ENCODE measurements at regions not wholly inside any gene's neighbourhood (a gene's known extent, or its start where the extent isn't known, plus 50 kb on each side); places are given as distances from the start of the nearest gene placed in this dataset.

- no peaks in the 10 kb centered on the region for H3K27me3 ChIP-seq (replicated peaks; ENCODE audit: insufficient read depth)
- H3K4me1 ChIP-seq (replicated peaks), result no peaks in the 10 kb centered on the region
- H3K9me3 ChIP-seq, result no peaks in the 10 kb centered on the region
- intact Hi-C loops (cut with DNase I), result no loop called here
- H3K27ac ChIP-seq, result no peak overlapping the region
- WGBS, result 96% methylated on average over 11 of the region's 12 CpGs
- H3K36me3 ChIP-seq, result no peaks in the 10 kb centered on the region
- TF ChIP-seq CTCF (IDR thresholded peaks at IDR 0.05) (no peak), POLR2AphosphoS5 (IDR thresholded peaks at IDR 0.05) (no peak), POLR2A (IDR thresholded peaks at IDR 0.05) (no peak)
- no peak overlapping the region for H3K4me3 ChIP-seq
- DNase-seq (ENCODE audit: low spot score), result no peak
These were observed 1022.5 kb upstream of the ADGRL2 start for GRCh38 chr1:80778094-80778840.

- Histone ChIP-seq H3K4me1 (replicated peaks) (no peaks in the 10 kb centered on the region), H3K27ac (no peak overlapping the region), H3K36me3 (no peaks in the 10 kb centered on the region), H3K4me3 (no peak overlapping the region), H3K27me3 (replicated peaks; ENCODE audit: insufficient read depth) (no peaks in the 10 kb centered on the region), H3K9me3 (no peaks in the 10 kb centered on the region)
- no peak for DNase-seq (ENCODE audit: low spot score)
- TF ChIP-seq POLR2AphosphoS5 (IDR thresholded peaks at IDR 0.05) (no peak), POLR2A (IDR thresholded peaks at IDR 0.05) (no peak), CTCF (IDR thresholded peaks at IDR 0.05) (no peak)
- intact Hi-C loops (cut with DNase I), result no loop called here
- WGBS, result 30% methylated on average over 2 of the region's 2 CpGs
These were observed 1024.5 kb upstream of the ADGRL2 start for GRCh38 chr1:80776266-80776665.

GRCh38 chr1:80769208-80769750 lies 1031.5 kb upstream of the ADGRL2 start:
- no peak overlapping the region for H3K4me3 ChIP-seq
- H3K27me3 ChIP-seq (replicated peaks; ENCODE audit: insufficient read depth), result no peaks in the 10 kb centered on the region
- intact Hi-C loops (cut with DNase I), result no loop called here
- no peak for TF ChIP-seq POLR2A (IDR thresholded peaks at IDR 0.05)
- no peak overlapping the region for H3K27ac ChIP-seq
- no peaks in the 10 kb centered on the region for H3K36me3 ChIP-seq
- DNase-seq (ENCODE audit: low spot score), result no peak
- no peaks in the 10 kb centered on the region for H3K4me1 ChIP-seq (replicated peaks)
- H3K9me3 ChIP-seq, result no peaks in the 10 kb centered on the region
- 78% methylated on average over 3 of the region's 3 CpGs for WGBS

- WGBS, result 60% methylated on average over 2 of the region's 2 CpGs
- Histone ChIP-seq H3K27me3 (replicated peaks; ENCODE audit: insufficient read depth) (no peaks in the 10 kb centered on the region), H3K4me3 (no peak overlapping the region), H3K36me3 (no peaks in the 10 kb centered on the region), H3K27ac (no peak overlapping the region), H3K9me3 (no peaks in the 10 kb centered on the region), H3K4me1 (replicated peaks) (no peaks in the 10 kb centered on the region)
- DNase-seq (ENCODE audit: low spot score), result no peak
- TF ChIP-seq POLR2A (IDR thresholded peaks at IDR 0.05), result no peak
- no peak for TF ChIP-seq CTCF (IDR thresholded peaks at IDR 0.05)
- TF ChIP-seq POLR2AphosphoS5 (IDR thresholded peaks at IDR 0.05), result no peak
- intact Hi-C loops (cut with DNase I), result no loop called here
These were observed 1033.0 kb upstream of the ADGRL2 start for GRCh38 chr1:80767711-80768110.

- 95% methylated on average over 1 of the region's 1 CpG for WGBS
These were observed 1041.4 kb upstream of the ADGRL2 start for GRCh38 chr1:80759354-80759753.

More at GRCh38 chr1:80759354-80759753, 1041.4 kb upstream of the ADGRL2 start:
- Histone ChIP-seq H3K9me3 (no peaks in the 10 kb centered on the region), H3K4me3 (no peak overlapping the region), H3K36me3 (no peaks in the 10 kb centered on the region), H3K27me3 (replicated peaks; ENCODE audit: insufficient read depth) (no peaks in the 10 kb centered on the region), H3K27ac (no peak overlapping the region), H3K4me1 (replicated peaks) (no peaks in the 10 kb centered on the region)
- no peak for DNase-seq (ENCODE audit: low spot score)
- intact Hi-C loops (cut with DNase I), result no loop called here
- TF ChIP-seq CTCF (IDR thresholded peaks at IDR 0.05) (no peak), POLR2AphosphoS5 (IDR thresholded peaks at IDR 0.05) (no peak), POLR2A (IDR thresholded peaks at IDR 0.05) (no peak)

Data from prostate gland (tissue), 2 donors.